GM12891 (cell line): ENCODE measurements at regions not wholly inside any gene's neighbourhood (a gene's known extent, or its start where the extent isn't known, plus 50 kb on each side); places are given as distances from the start of the nearest gene placed in this dataset.

Experiments used
- POLR2A ChIP-seq: IDR thresholded peaks from 2 replicates; pipeline ENCODE4 v1.6.1; 2011; ENCODE audit warnings: low read depth, low read length, control low read depth
- POLR2AphosphoS5 ChIP-seq: IDR thresholded peaks from 2 replicates; pipeline ENCODE4 v1.6.1; 2011; ENCODE audit warnings: low read depth, low read length, control low read depth
- POU2F2 ChIP-seq: IDR thresholded peaks from 2 replicates; pipeline ENCODE4 v1.6.1; 2011; ENCODE audit warnings: low read depth, mild to moderate bottlenecking, control low read depth, low read length, moderate library complexity
- TAF1 ChIP-seq: IDR thresholded peaks from 2 replicates; pipeline ENCODE4 v1.6.1; 2011; ENCODE audit warnings: low read depth, low read length, control low read depth

DNA sequence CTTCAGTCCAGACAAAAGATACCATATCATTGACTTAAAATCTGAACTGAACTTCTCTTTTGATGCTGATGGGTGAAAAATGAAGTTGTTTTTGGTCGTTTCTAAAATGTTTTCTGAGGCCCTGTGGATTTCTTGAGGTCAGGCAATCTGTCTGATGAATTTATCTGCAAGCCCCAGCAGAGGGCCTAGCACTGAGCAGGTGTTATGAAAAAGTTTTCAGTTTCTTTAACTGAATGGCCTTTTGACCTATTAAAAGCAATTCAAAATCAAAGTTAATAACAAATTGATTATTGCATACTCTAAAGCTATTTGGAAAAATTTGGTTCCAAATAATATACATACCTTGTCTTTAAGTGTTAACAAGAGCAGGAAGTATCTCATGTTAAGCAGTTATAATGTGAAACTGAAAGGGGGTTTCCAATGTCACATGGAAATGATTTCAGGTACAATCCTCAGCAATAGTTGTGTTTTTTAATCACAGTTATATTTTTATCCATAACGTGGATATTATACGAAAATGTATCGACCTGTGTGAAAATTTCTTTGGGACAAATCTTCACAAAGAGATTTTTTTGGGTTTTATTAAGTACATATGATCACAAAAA lies 285.0 kb downstream of the SPANXN1 start:
- TF ChIP-seq POLR2AphosphoS5 (no peak), POLR2A (no peak), TAF1 (no peak), POU2F2 (no peak)
